Heart left ventricle (tissue), 16 donors: ENCODE measurements at regions not wholly inside any gene's neighbourhood (a gene's known extent, or its start where the extent isn't known, plus 50 kb on each side); places are given as distances from the start of the nearest gene placed in this dataset.

Source experiments
- ATAC-seq, 4 donors: fragments of 200-7000 bp; cut with Tn5 transposase; one replicate each; pipeline ENCODE4 v1.9.1; 2020 to 2022; ENCODE audit warnings: moderate library complexity in 4 of 4, mild to moderate bottlenecking in 3 of 4, moderate number of reproducible peaks in 1 of 4
- DNase-seq, 5 donors: peaks; one replicate each; pipeline ENCODE4 v3.0.0-alpha.2; 2020
- H3K27ac ChIP-seq, 12 donors: fragments of 200-600 bp; sonication (generic) in 4 of 12; one replicate each; pipeline versions ENCODE4 v1.5.0 to v1.8.0; 2016 to 2022; ENCODE audit warnings: mild to moderate bottlenecking in 2 of 12
- H3K27me3 ChIP-seq, 9 donors: fragments of 200-600 bp; sonication (generic) in 2 of 9; one replicate each; pipeline versions ENCODE4 v1.5.1 to v1.8.0; 2016 to 2022; ENCODE audit warnings: mild to moderate bottlenecking in 3 of 9
- H3K36me3 ChIP-seq, 9 donors: fragments of 200-600 bp; sonication (generic) in 2 of 9; one replicate each; pipeline versions ENCODE4 v1.5.0 to v1.8.0; 2018 to 2022; ENCODE audit warnings: mild to moderate bottlenecking in 2 of 9
- H3K4me1 ChIP-seq, 12 donors: fragments of 200-600 bp; sonication (generic) in 4 of 12; one replicate each; pipeline versions ENCODE4 v1.5.0 to v1.8.0; 2016 to 2022; ENCODE audit warnings: mild to moderate bottlenecking in 3 of 12
- H3K4me3 ChIP-seq, 12 donors: fragments of 200-600 bp; sonication (generic) in 4 of 12; one replicate each; pipeline versions ENCODE4 v1.5.0 to v1.8.0; 2017 to 2022; ENCODE audit warnings: mild to moderate bottlenecking in 9 of 12, moderate library complexity in 4 of 12
- H3K9me3 ChIP-seq, 12 donors: fragments of 200-600 bp; sonication (generic) in 4 of 12; one replicate each; pipeline versions ENCODE4 v1.5.0 to v1.8.0; 2016 to 2022; ENCODE audit warnings: mild to moderate bottlenecking in 1 of 12
- CTCF ChIP-seq, 12 donors: fragments of 200-600 bp; sonication (generic) in 4 of 12; IDR thresholded peaks; one replicate each; pipeline versions ENCODE4 v1.5.0 to v1.8.0; 2018 to 2022; ENCODE audit warnings: antibody characterized with exemption in 12 of 12, mild to moderate bottlenecking in 5 of 12
- POLR2A ChIP-seq, 2 donors: fragments of 450-650 bp; IDR thresholded peaks; one replicate each; pipeline ENCODE4 v1.6.1; 2017; ENCODE audit warnings: antibody characterized with exemption in 2 of 2, mild to moderate bottlenecking in 2 of 2, moderate library complexity in 2 of 2
- WGBS, 4 donors: extraction: QIAGEN DNeasy Blood & Tissue Kit in 2 of 4; methylation state at CpG; one replicate each; pipeline versions ENCODE4 v1.1.5 to v1.1.7; 2013 to 2018; 5-methylcytosine and 5-hydroxymethylcytosine counted together
- intact Hi-C, 10 donors: fragments of 100-400 bp; cut with DNase I; formaldehyde crosslinking; loops; one replicate each; pipeline versions ENCODE4 v1.11.1 to v1.14.2; 2022
- donor health status: ischemic (EF 13 %, LVEDD 7.1; RV severe dilation, severe dysfunction).
- donor health status: healthy with polysubstance abuse.
- donor health status: DM: no; HTN: yes; CAD: no.
- donor health status: DM: no; HTN: no; CAD: no.
- donor health status: ischemic (EF 25% LVEDD 6.9; RV normal size, moderate dysfunction).
- donor health status: ischemic (EF 25% LVEDD 5.7; RV mildly dilated, moderate dysfunction).
- donor health status: healthy.
- donor health status: DM: yes; HTN: yes; CAD: no.
- donor health status: ischemic (EF 35%, LVEDD 5.7; RV mildly dilated, moderate dysfunction).
- donor health status: nonischemic (EF 11% LVEDD 7.7; RV severe dilation, severe dysfunction).
- donor health status: DM: yes; HTN: yes; CAD: no.
- donor health status: PGD.
- donor health status: ischemic (EF 29% LVEDD 5.4; RV normal size, mild dysfunction).
- donor health status: nonischemic (EF 23%, LVEDD 6.1; RV moderate dilation, normal function).

- no peak overlapping the region for H3K4me3 ChIP-seq
- no peaks in the 10 kb centered on the region for H3K4me1 ChIP-seq
- no peaks in the 10 kb centered on the region for H3K36me3 ChIP-seq
- DNase-seq (no peak), ATAC-seq (no peak)
- H3K27me3 ChIP-seq = peaks cover 0 to 6% (median 0%) of the 10 kb centered on the region in 9 donors
- WGBS, 4 donors = 77 to 93% (median 89%) methylated on average over 4 of the region's 4 CpGs
- H3K27ac ChIP-seq = no peak overlapping the region
- H3K9me3 ChIP-seq = no peaks in the 10 kb centered on the region
- intact Hi-C loops = no loop called here
- TF ChIP-seq CTCF (IDR thresholded peaks at IDR 0.05) (no peak), POLR2A (IDR thresholded peaks at IDR 0.05) (no peak)
These were observed 241.3 kb upstream of the IRX2 start for GRCh38 chr5:2992806-2993205.

- 31 to 48% (median 37%) methylated on average over 10 of the region's 10 CpGs for WGBS, 4 donors
- Histone ChIP-seq H3K27me3 (peaks cover 0 to 4% (median 0%) of the 10 kb centered on the region in 9 donors), H3K36me3 (no peaks in the 10 kb centered on the region), H3K4me3 (no peak overlapping the region), H3K27ac (no peak overlapping the region), H3K9me3 (no peaks in the 10 kb centered on the region), H3K4me1 (no peaks in the 10 kb centered on the region)
- intact Hi-C loops = no loop called here
- ATAC-seq (no peak), DNase-seq (no peak)
- no peak for TF ChIP-seq POLR2A (IDR thresholded peaks at IDR 0.05)
- no peak for TF ChIP-seq CTCF (IDR thresholded peaks at IDR 0.05)
These were observed 240.4 kb upstream of the IRX2 start for GRCh38 chr5:2991884-2992283.

GRCh38 chr5:2989517-2989916, 238.0 kb upstream of the IRX2 start:
- DNase-seq = no peak
- intact Hi-C loops = no loop called here
- 30 to 37% (median 35%) methylated on average over 8 of the region's 8 CpGs for WGBS, 4 donors

GRCh38 chr5:2986301-2986700, 234.8 kb upstream of the IRX2 start:
- H3K36me3 ChIP-seq = no peaks in the 10 kb centered on the region
- intact Hi-C loops = no loop called here
- ATAC-seq = no peak

More at GRCh38 chr5:2989517-2989916, 238.0 kb upstream of the IRX2 start:
- Histone ChIP-seq H3K4me3 (no peak overlapping the region), H3K27me3 (peaks cover 0 to 4% (median 0%) of the 10 kb centered on the region in 9 donors), H3K27ac (no peak overlapping the region), H3K36me3 (no peaks in the 10 kb centered on the region), H3K4me1 (no peaks in the 10 kb centered on the region), H3K9me3 (peaks cover 0 to 5% (median 0%) of the 10 kb centered on the region in 12 donors)
- TF ChIP-seq CTCF (IDR thresholded peaks at IDR 0.05) (no peak), POLR2A (IDR thresholded peaks at IDR 0.05) (no peak)
- ATAC-seq = no peak

GRCh38 chr5:2985718-2986117, 234.2 kb upstream of the IRX2 start:
- intact Hi-C loops = no loop called here
- H3K36me3 ChIP-seq = no peaks in the 10 kb centered on the region
- ATAC-seq = no peak
- peaks cover 0 to 11% (median 0%) of the 10 kb centered on the region in 12 donors for H3K9me3 ChIP-seq
- 50 to 64% (median 55%) methylated on average over 3 of the region's 3 CpGs for WGBS, 4 donors
- H3K4me1 ChIP-seq = no peaks in the 10 kb centered on the region
- TF ChIP-seq POLR2A (IDR thresholded peaks at IDR 0.05) (no peak), CTCF (IDR thresholded peaks at IDR 0.05) (no peak)
- peaks cover 0 to 4% (median 0%) of the 10 kb centered on the region in 9 donors for H3K27me3 ChIP-seq
- no peak for DNase-seq
- no peak overlapping the region for H3K4me3 ChIP-seq
- H3K27ac ChIP-seq = no peak overlapping the region

More at GRCh38 chr5:2986301-2986700, 234.8 kb upstream of the IRX2 start:
- H3K27ac ChIP-seq = no peak overlapping the region
- H3K4me1 ChIP-seq = no peaks in the 10 kb centered on the region
- TF ChIP-seq POLR2A (IDR thresholded peaks at IDR 0.05) = no peak
- peaks cover 0 to 11% (median 0%) of the 10 kb centered on the region in 12 donors for H3K9me3 ChIP-seq
- peaks cover 0 to 4% (median 0%) of the 10 kb centered on the region in 9 donors for H3K27me3 ChIP-seq
- WGBS, 4 donors = 85 to 93% (median 89%) methylated on average over 5 of the region's 5 CpGs
- no peak for DNase-seq
- no peak overlapping the region for H3K4me3 ChIP-seq
